ENCODE measurements at regions not wholly inside any gene's neighbourhood (a gene's known extent, or its start where the extent isn't known, plus 50 kb on each side); places are given as distances from the start of the nearest gene placed in this dataset.
A peak's percentile ranks its signal among the peaks of the same experiment; 100 is the strongest.

GRCh38 chr10:60728056-60728455, 50.2 kb upstream of the CDK1 start:
- no peak for DNase-seq (ENCODE audit: low spot score)

- DNase-seq (ENCODE audit: low spot score), result no peak
These were observed 52.0 kb upstream of the CDK1 start for GRCh38 chr10:60726257-60726656.

GRCh38 chr10:60722623-60723022, 55.7 kb upstream of the CDK1 start:
- no peak for DNase-seq (ENCODE audit: low spot score)

DNA sequence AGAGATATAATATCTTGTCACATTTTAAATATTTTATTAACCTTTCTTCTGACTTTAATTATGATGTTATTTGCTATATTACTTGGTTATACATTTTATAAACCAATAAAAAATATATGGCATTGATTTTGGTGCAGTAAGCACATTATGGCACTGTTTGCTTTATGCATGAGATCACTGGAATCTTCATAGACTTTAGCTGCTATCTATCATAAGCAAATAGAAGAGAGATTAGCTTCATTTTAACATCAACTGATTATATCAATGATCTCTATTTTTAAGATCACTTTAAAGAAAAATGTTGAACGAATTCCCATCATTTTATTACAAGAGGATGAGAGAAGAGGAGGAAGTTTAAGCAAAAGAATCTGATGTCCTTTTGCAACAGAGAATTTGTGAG, 58.6 kb upstream of the CDK1 start:
- no peak for DNase-seq (ENCODE audit: low spot score)

DNA sequence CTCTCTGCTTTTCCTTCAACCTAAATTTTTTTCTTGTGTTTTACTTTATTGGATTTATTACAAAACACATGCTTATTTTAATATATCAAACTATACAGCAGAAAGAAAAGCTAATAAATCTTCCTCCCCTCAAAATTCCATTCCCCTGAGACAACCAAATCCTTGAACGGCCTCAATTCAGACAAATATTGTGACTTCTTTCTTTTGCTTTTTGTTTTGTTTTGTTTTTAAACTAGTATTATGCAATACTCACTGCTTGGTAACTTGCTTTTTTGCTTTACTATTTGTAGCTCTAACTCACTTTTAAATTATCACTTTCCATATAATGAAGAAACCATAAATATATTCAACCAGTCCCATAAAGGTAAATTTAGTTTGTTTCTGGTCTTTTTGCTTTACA, 59.4 kb upstream of the CDK1 start:
- DNase-seq (ENCODE audit: low spot score), result no peak

DNA sequence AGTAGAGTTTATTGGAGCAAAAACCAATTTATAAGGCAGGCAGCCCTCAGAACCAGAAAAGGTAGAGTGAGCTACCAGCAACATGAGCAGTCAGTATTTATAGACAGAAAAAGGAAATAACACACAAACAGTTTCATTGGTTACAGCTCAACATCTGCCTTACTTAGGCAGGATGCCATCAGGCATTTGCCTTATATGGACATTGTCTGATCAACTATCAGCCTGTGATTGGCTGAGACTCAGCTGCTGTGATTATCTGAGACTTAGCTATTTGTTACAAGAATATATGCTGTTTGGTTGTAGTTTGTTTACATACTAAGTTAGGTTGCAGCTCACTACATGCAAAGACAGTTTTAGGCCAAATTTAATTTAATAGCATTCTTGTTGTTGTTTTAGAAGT, 60.4 kb upstream of the CDK1 start:
- DNase-seq (ENCODE audit: low spot score), result no peak

DNA sequence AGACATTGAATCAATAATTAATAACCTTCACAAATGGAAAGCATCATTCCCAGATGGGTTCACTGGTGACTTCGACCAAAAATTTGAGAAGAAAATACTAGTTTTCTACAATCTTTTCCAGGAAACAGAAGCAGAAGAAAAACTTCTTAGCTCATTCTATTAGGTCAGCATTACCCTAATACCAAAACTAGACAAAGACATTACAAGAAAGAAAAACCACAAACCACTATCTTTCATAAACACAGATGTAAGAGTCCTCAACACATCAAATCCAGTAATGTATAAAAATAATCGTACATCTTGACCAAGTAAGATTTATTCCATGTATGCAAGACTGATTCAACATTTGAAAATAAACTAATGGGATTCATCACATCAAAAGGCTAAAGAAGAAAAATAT, 64.0 kb upstream of the CDK1 start:
- no peak for DNase-seq (ENCODE audit: low spot score)

DNA sequence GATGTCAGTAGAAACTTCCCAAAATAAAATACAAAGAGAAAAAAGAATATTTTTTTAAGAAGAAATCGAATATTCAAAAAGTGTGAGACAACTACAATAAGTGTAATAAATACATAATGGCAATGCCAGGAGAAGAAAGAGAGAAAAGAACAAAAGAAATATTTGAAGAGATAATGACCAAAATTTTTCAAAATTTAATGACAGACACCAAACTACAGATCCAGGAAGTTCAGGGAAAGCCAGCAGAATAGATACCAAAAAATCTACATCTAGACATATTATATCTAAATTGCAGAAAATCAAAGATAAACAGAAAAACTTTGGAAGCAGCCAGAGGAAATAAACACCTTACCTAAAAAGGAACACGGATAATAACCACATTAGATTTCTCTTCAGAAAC, 66.8 kb upstream of the CDK1 start:
- no peak for DNase-seq (ENCODE audit: low spot score)

DNA sequence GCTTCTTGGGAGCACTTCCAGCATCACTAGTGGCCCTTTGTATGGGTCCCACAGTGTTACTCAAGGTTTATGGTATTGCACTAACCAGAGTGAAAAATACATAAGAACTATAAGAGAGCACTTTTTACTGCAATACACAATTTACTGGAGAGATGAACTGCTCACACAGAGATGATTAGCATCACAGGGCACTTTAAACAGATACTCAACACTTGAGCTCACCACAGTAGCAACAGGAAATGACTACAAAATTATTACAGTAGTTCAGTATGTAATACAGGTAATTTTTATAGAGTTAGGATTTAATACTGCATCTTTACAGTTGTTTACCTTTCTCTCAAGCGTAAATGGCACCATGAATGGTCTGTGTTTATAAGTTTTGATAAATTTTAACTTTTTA, 68.2 kb upstream of the CDK1 start:
- DNase-seq (ENCODE audit: low spot score), result no peak

DNA sequence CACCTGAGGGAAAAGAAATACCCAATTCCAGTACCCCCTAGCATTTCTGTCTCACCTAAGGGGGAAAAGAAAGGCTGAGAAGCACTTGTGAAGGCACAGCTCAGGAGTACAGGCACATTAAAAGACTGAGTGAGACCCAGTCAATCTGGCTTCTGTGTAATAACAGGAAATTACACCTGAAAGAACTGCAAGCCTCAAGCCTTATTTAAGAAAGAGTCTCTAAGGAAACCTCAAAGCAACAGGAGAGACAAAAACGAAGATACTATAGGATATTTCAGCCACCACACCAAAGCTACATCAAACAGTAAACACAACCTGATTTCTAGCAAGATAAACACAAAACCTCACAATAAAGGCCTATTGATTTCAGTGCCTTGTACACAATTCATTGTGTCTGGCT, 69.6 kb upstream of the CDK1 start:
- no peak for DNase-seq (ENCODE audit: low spot score)

- DNase-seq (ENCODE audit: low spot score), result no peak
These were observed 70.4 kb upstream of the CDK1 start for GRCh38 chr10:60707841-60708240.

- no peak for DNase-seq (ENCODE audit: low spot score)
These were observed 72.1 kb upstream of the CDK1 start for GRCh38 chr10:60706146-60706545.

GRCh38 chr10:60705376-60705775, 72.9 kb upstream of the CDK1 start:
- no peak for DNase-seq (ENCODE audit: low spot score)

- DNase-seq (ENCODE audit: low spot score), result no peak
These were observed 73.8 kb upstream of the CDK1 start for GRCh38 chr10:60704471-60704870.

- no peak for DNase-seq (ENCODE audit: low spot score)
These were observed 74.8 kb upstream of the CDK1 start for GRCh38 chr10:60703266-60704041.

DNA sequence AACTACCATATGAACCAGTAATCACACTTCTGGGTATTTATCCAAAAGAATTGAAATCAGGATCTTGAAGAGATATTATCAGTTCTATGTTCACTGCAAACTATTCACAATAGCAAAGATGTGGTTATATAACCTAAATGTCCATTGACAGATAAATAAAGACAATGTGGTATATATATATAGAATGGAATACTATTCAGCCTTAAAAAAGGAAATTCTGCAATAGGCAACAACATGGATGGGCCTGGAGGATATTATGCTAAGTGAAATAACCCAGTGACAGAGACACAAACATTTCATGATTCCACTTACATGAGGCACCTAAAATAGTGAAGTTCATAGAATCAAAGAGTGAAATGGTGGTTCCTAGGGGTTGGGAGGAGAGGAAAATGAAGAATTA, 90.6 kb upstream of the CDK1 start:
- DNase-seq (ENCODE audit: low spot score), result no peak

- DNase-seq (ENCODE audit: low spot score), result no peak
These were observed 94.2 kb upstream of the CDK1 start for GRCh38 chr10:60684091-60684490.

DNA sequence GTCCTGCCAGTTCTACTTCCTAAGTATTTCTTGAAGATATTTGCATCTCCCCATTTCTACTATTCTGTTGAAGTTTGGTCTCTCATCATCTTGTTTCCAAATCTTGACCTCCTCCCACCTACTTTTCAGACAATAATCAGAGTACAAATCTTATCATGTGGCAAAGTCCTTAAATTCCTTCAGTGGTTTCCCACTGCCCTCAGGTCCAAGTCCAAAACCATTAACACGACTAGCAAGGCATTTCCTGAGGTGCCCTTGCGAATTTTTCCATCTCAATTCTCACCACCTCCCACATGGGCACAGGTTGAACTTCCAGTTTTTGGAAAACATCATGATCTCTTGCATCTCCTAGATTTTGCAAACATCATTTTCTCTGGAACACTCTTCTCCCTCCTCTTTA, 97.2 kb upstream of the CDK1 start:
- DNase-seq (ENCODE audit: low spot score), result no peak

- DNase-seq (ENCODE audit: low spot score), result no peak
These were observed 98.8 kb upstream of the CDK1 start for GRCh38 chr10:60679388-60679990.

- no peak for DNase-seq (ENCODE audit: low spot score)
These were observed 99.3 kb upstream of the CDK1 start for GRCh38 chr10:60678978-60679377.

DNA sequence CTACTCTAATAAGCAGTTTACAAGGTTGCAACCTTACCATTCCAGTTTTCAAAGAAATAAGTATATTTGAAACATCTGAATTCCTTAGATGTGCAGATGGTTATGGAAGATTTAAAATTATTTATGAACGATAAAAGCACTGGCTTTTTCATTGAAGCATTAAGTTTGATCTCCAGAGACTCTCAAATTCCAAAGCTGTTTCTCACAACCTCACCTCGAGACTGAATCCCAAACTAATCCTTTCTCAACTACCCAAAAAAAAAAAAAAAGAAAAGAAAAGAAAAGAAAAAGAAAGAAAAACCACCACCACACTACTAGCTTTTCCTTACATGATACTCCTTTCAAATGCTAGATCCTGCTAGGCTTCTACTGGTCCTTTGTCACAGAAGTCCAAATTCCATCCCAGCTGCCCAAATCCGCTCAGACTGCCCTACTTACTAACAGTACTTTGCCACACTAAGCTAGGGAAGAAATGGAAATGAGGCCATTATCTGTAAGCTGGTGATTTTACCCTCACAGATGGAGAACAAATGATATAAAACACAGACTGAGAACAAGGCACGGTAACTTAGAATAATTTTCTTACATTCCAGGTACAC, 100.6 kb upstream of the CDK1 start:
- DNase-seq (ENCODE audit: low spot score), result peak; percentile 16

DNA sequence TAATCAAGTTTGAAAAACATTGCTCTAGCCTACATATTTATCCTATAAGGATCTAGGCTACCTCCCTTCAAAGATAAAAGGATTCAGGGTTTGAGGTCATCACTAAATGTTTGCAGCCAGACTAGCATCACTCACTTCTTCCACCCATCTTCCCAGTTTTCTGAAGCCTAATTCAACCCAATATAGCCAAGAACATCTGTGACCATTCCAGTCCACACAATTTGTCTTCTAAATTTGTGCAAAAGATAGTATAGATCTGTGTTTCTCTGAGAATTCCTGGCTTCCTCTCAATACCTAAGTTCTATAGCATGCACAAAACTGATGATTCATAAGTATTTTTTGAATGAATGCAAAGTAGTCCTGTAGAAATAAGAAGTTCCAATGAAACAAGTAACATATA, 103.0 kb upstream of the CDK1 start:
- no peak for DNase-seq (ENCODE audit: low spot score)

DNA sequence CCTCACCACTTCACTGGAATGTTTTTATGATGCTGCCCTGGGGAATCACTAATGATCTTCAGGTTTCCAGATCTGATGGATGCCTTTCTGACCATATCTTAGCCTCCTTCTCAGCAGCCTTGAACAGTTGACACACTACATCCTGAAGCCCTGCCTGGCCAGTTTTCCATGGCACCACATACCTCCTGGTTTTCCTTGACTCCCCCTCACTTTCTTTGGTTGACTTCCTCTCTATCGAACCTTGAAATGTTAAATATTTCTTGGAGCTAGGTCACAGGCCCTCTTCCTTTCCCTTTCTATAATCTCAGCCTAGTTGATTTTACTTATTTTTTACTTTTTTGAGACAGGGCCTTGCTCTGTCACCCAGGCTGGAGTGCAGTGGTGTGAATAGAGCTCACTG, 108.8 kb upstream of the CDK1 start:
- no peak for DNase-seq (ENCODE audit: low spot score)

GRCh38 chr10:60666221-60666620, 112.1 kb upstream of the CDK1 start:
- no peak for DNase-seq (ENCODE audit: low spot score)
